A549 (cell line): ENCODE measurements at regions not wholly inside any gene's neighbourhood (a gene's known extent, or its start where the extent isn't known, plus 50 kb on each side); places are given as distances from the start of the nearest gene placed in this dataset.

Experiments
- ATAC-seq, 2 experiments: fragments of 200-7000 bp in 1 of 2; fragments of >200 bp in 1 of 2; cut with Nextera tagmentation in 1 of 2; cut with Tn5 transposase in 1 of 2; 3 replicates each; pipeline versions ENCODE4 v1.8.0 to v1.9.1; 2018 to 2020; ENCODE audit warnings: mild to moderate bottlenecking in 1 of 2, moderate library complexity in 1 of 2
- CTCF ChIA-PET: fragments of 300-600 bp; sonication (Branson Sonifier 250); formaldehyde crosslinking; extraction: SDS; loops from one replicate; lab custom pipeline; 2021; ENCODE audit warnings: antibody characterized with exemption, inconsistent platforms; lab: Yijun Ruan, JAX
- POLR2A ChIA-PET: fragments of 350-600 bp; formaldehyde crosslinking; extraction: SDS; loops from one replicate; lab custom pipeline; 2021; ENCODE audit warnings: antibody characterized with exemption, inconsistent platforms; lab: Yijun Ruan, JAX
- DNase-seq, 2 experiments: peaks; one replicate each; pipeline versions ENCODE4 v3.0.0 to v3.0.0-alpha.2; 2011 to 2016; ENCODE audit warnings: low read depth in 1 of 2, low spot score in 1 of 2
- FAIRE-seq: peaks from 2 replicates; lab custom pipeline; 2011; peaks lifted over from hg19 to GRCh38; lab: Jason Lieb, UNC
- H3K27ac ChIP-seq, 2 experiments: fragments of >200 bp; sonication (Bioruptor Twin); formaldehyde crosslinking; 3 replicates each; pipeline ENCODE4 v1.5.1; 2016 to 2017
- H3K4me1 ChIP-seq: fragments of >200 bp; sonication (Bioruptor Twin); formaldehyde crosslinking; 3 replicates; pipeline ENCODE4 v1.6.1; 2016
- H3K4me2 ChIP-seq: fragments of >200 bp; sonication (Bioruptor Twin); formaldehyde crosslinking; 3 replicates; pipeline ENCODE4 v1.6.1; 2016
- H3K4me3 ChIP-seq: fragments of >200 bp; sonication (Bioruptor Twin); formaldehyde crosslinking; 3 replicates; pipeline ENCODE4 v1.5.1; 2016
- H3K9me3 ChIP-seq: fragments of >200 bp; sonication (Bioruptor Twin); formaldehyde crosslinking; 3 replicates; pipeline ENCODE4 v1.6.1; 2016
- CBX2 ChIP-seq: fragments of 200-600 bp; sonication (generic); IDR thresholded peaks from 2 replicates; pipeline ENCODE4 v1.6.1; 2016; ENCODE audit warnings: low read depth, mild to moderate bottlenecking, borderline replicate concordance
- EHF ChIP-seq: fragments of 250-450 bp; sonication (Bioruptor Pico); IDR thresholded peaks from 2 replicates; pipeline ENCODE4 v1.5.0; 2020; ENCODE audit warnings: mild to moderate bottlenecking
- FOSB ChIP-seq: fragments of 250-450 bp; sonication (Bioruptor Pico); IDR thresholded peaks from 2 replicates; pipeline ENCODE4 v1.5.0; 2020; ENCODE audit warnings: mild to moderate bottlenecking, moderate library complexity
- HOXA7 ChIP-seq: fragments of 250-450 bp; sonication (Bioruptor Pico); IDR thresholded peaks from 2 replicates; pipeline ENCODE4 v1.5.0; 2020; ENCODE audit warnings: mild to moderate bottlenecking, moderate library complexity
- MYC ChIP-seq: IDR thresholded peaks from 2 replicates; pipeline ENCODE4 v1.6.1; 2012; ENCODE audit warnings: mild to moderate bottlenecking, inconsistent platforms, low read length, improper control_type of control experiment, borderline replicate concordance
- PHF8 ChIP-seq: fragments of 200-600 bp; sonication (generic); IDR thresholded peaks from 2 replicates; pipeline ENCODE4 v1.6.1; 2016; ENCODE audit warnings: low read depth, mild to moderate bottlenecking, antibody characterized with exemption, moderate library complexity, borderline replicate concordance
- POLR2A ChIP-seq: IDR thresholded peaks from 2 replicates; pipeline ENCODE4 v1.6.1; 2012; ENCODE audit warnings: mild to moderate bottlenecking, low read length
- RCOR1 ChIP-seq: fragments of 150-350 bp; IDR thresholded peaks from 2 replicates; pipeline ENCODE4 v1.6.1; 2014; ENCODE audit warnings: antibody characterized with exemption, low read length, low read depth
- SMC3 ChIP-seq: fragments of >200 bp; sonication (Bioruptor Twin); formaldehyde crosslinking; IDR thresholded peaks from 3 replicates; pipeline ENCODE4 v1.6.1; 2018; ENCODE audit warnings: inconsistent platforms
- SREBF2 ChIP-seq: fragments of 450-650 bp; IDR thresholded peaks from 2 replicates; pipeline ENCODE4 v1.6.1; 2014; ENCODE audit warnings: mild to moderate bottlenecking, moderate library complexity
- TFCP2L1 ChIP-seq: fragments of 250-450 bp; sonication (Bioruptor Pico); IDR thresholded peaks from 2 replicates; pipeline ENCODE4 v1.5.0; 2021; ENCODE audit warnings: mild to moderate bottlenecking
- TP53 ChIP-seq: fragments of 250-450 bp; sonication (Bioruptor Pico); IDR thresholded peaks from 2 replicates; pipeline ENCODE4 v1.5.0; 2021; ENCODE audit warnings: mild to moderate bottlenecking, moderate library complexity
- WGBS: methylation state at CpG from one replicate; pipeline ENCODE4 v1.1.6; 2017; ENCODE audit errors: missing lambda C conversion rate; 5-methylcytosine and 5-hydroxymethylcytosine counted together
- TF ChIP-seq, protein P1 (sequence below): fragments of 450-650 bp; IDR thresholded peaks from 2 replicates; pipeline ENCODE4 v1.6.1; 2014; ENCODE audit warnings: antibody characterized with exemption
- TF ChIP-seq, protein P2 (sequence below): fragments of >200 bp; sonication (Bioruptor Twin); formaldehyde crosslinking; IDR thresholded peaks from 2 replicates; pipeline ENCODE4 v1.6.1; 2016
- TF ChIP-seq, protein P3 (sequence below): fragments of 200-600 bp; sonication (generic); IDR thresholded peaks from 2 replicates; pipeline ENCODE4 v1.6.1; 2016; ENCODE audit warnings: antibody characterized with exemption, mild to moderate bottlenecking, moderate library complexity
- TF ChIP-seq, protein P4 (sequence below): IDR thresholded peaks from 2 replicates; pipeline ENCODE4 v1.6.1; 2012
- TF ChIP-seq, protein P5 (sequence below): IDR thresholded peaks from 2 replicates; pipeline ENCODE4 v1.6.1; 2012; ENCODE audit warnings: low read depth, borderline replicate concordance

DNA sequence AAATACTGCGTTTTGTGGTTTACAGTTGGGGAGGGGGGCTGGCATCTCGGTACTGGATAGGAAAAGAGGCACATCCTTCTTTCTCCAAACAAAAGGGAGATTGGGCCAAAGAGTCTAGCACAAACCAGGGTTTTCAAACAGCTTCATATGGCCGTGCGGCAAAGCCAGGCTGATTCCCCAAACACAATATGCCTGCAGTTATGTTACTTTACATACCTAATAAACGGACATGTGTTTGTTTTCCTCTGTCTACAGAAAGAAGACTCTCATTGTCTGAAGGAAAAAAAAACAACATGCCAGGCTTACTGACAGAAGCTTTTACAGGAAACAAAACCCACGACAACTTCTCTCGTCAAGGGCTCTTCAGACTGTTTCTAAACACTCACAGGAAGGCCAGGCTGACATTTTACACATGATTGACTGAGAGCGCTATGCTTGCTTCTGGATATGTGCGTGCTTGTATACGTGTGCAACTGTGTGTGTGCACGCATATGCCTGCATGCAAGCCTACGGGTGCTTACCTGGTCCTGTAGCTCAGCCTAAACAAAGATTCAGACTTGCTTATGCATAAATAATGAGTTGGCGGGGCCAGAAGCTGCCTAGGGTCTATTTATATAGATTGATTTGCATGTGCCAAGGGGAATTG is 461.0 kb upstream of the C16orf82 start:
- Histone ChIP-seq H3K27ac (no peak overlapping the region), H3K4me1 (no peaks in the 10 kb centered on the region), H3K4me3 (no peak overlapping the region), H3K4me2 (no peak overlapping the region), H3K9me3 (no peaks in the 10 kb centered on the region)
- POLR2A ChIA-PET: no interaction called here
- DNase-seq (no peak), FAIRE-seq (no peak), ATAC-seq (no peak)
- CTCF ChIA-PET: no interaction called here
- 12% methylated on average over 13 of the region's 13 CpGs for WGBS
- TF ChIP-seq MYC (no peak), POLR2A (no peak), CBX2 (no peak), RCOR1 (no peak), EHF (no peak), HOXA7 (CRISPR knock-in tag) (no peak), FOSB (CRISPR knock-in tag) (no peak)
- TF ChIP-seq, protein P1, sequence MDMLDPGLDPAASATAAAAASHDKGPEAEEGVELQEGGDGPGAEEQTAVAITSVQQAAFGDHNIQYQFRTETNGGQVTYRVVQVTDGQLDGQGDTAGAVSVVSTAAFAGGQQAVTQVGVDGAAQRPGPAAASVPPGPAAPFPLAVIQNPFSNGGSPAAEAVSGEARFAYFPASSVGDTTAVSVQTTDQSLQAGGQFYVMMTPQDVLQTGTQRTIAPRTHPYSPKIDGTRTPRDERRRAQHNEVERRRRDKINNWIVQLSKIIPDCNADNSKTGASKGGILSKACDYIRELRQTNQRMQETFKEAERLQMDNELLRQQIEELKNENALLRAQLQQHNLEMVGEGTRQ: no peak
- TF ChIP-seq, protein P2, sequence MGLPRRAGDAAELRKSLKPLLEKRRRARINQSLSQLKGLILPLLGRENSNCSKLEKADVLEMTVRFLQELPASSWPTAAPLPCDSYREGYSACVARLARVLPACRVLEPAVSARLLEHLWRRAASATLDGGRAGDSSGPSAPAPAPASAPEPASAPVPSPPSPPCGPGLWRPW: no peak

DNA sequence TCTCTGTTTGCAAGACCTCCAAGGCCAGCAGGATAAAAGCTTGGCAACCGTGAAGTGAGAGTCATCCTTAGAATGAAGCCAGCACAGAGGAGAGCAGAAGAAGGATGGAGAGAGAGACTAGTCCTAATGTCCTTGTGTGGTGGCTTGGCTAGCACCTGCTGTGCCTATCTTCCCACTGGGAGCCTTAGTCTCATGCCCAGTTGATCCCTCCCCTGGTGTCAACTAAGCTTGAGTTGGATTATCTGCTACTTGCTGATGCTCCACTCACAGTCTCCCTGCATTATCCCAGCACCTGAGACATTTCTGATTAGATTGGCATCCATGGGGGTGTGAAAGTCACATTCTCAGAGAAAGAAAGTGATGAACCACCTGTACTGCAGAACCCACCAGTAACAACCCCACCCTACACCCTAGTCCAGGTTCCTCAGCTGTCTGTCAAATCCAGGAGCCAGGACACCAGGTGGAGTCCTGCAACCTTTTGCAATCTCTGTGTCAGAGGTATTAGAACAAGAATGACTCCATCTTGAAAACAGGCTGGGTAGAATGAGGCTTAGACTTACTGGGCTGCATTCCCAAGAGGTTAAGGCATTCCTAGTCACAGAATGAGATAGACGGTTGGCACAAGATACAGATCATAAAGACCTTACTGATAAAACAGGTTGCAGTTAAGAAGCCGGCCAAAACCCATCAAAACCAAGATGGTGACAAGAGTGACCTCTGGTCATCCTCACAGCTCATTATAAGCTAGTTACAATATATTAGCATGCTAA is 460.2 kb upstream of the C16orf82 start:
- ChIA-PET CTCF (no interaction called here), POLR2A (no interaction called here)
- Histone ChIP-seq H3K4me1 (no peaks in the 10 kb centered on the region), H3K4me2 (no peak overlapping the region), H3K27ac (no peak overlapping the region), H3K4me3 (no peak overlapping the region), H3K9me3 (no peaks in the 10 kb centered on the region)
- FAIRE-seq (no peak), DNase-seq (no peak), ATAC-seq (no peak)
- TF ChIP-seq SREBF2: no peak
- no peak for TF ChIP-seq TFCP2L1 (CRISPR knock-in tag)
- no peak for TF ChIP-seq TP53
- no peak for TF ChIP-seq FOSB (CRISPR knock-in tag)
- TF ChIP-seq, protein P3, sequence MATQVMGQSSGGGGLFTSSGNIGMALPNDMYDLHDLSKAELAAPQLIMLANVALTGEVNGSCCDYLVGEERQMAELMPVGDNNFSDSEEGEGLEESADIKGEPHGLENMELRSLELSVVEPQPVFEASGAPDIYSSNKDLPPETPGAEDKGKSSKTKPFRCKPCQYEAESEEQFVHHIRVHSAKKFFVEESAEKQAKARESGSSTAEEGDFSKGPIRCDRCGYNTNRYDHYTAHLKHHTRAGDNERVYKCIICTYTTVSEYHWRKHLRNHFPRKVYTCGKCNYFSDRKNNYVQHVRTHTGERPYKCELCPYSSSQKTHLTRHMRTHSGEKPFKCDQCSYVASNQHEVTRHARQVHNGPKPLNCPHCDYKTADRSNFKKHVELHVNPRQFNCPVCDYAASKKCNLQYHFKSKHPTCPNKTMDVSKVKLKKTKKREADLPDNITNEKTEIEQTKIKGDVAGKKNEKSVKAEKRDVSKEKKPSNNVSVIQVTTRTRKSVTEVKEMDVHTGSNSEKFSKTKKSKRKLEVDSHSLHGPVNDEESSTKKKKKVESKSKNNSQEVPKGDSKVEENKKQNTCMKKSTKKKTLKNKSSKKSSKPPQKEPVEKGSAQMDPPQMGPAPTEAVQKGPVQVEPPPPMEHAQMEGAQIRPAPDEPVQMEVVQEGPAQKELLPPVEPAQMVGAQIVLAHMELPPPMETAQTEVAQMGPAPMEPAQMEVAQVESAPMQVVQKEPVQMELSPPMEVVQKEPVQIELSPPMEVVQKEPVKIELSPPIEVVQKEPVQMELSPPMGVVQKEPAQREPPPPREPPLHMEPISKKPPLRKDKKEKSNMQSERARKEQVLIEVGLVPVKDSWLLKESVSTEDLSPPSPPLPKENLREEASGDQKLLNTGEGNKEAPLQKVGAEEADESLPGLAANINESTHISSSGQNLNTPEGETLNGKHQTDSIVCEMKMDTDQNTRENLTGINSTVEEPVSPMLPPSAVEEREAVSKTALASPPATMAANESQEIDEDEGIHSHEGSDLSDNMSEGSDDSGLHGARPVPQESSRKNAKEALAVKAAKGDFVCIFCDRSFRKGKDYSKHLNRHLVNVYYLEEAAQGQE: no peak
- TF ChIP-seq, protein P4, sequence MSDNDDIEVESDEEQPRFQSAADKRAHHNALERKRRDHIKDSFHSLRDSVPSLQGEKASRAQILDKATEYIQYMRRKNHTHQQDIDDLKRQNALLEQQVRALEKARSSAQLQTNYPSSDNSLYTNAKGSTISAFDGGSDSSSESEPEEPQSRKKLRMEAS: no peak
- no peak for TF ChIP-seq SMC3
- TF ChIP-seq, protein P1: no peak
- TF ChIP-seq PHF8: no peak
- TF ChIP-seq, protein P5, sequence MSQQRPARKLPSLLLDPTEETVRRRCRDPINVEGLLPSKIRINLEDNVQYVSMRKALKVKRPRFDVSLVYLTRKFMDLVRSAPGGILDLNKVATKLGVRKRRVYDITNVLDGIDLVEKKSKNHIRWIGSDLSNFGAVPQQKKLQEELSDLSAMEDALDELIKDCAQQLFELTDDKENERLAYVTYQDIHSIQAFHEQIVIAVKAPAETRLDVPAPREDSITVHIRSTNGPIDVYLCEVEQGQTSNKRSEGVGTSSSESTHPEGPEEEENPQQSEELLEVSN: no peak
- no peak for TF ChIP-seq HOXA7 (CRISPR knock-in tag)
- WGBS: 4% methylated on average over 3 of the region's 3 CpGs
